OCI-LY1 (cell line): ENCODE measurements at regions not wholly inside any gene's neighbourhood (a gene's known extent, or its start where the extent isn't known, plus 50 kb on each side); places are given as distances from the start of the nearest gene placed in this dataset.

Source experiments
- H2AFZ ChIP-seq: fragments of 200-600 bp; sonication (generic), shearing (Covaris generic); 2 replicates; pipeline ENCODE4 v1.6.0; 2014; ENCODE audit warnings: antibody characterized with exemption, mild to moderate bottlenecking, low read length
- H3F3A ChIP-seq: fragments of 200-600 bp; sonication (generic), shearing (Covaris generic); 2 replicates; pipeline ENCODE4 v1.6.0; 2014; ENCODE audit warnings: mild to moderate bottlenecking, antibody characterized with exemption, low read length, moderate library complexity; ENCODE audit not compliant: insufficient read depth
- H3K27ac ChIP-seq: fragments of 200-600 bp; sonication (generic); 2 replicates; pipeline ENCODE4 v1.5.1; 2014; ENCODE audit warnings: low read length, mixed run types, mild to moderate bottlenecking, low read depth; ENCODE audit not compliant: poor library complexity, severe bottlenecking
- H3K27me3 ChIP-seq: fragments of 200-600 bp; sonication (generic); 2 replicates; pipeline ENCODE4 v1.6.0; 2014; ENCODE audit warnings: antibody characterized with exemption, mild to moderate bottlenecking, low read length, moderate library complexity; ENCODE audit not compliant: insufficient read depth
- H3K36me3 ChIP-seq: fragments of 200-600 bp; sonication (generic); 2 replicates; pipeline ENCODE4 v1.6.1; 2014; ENCODE audit warnings: mild to moderate bottlenecking, antibody characterized with exemption, low read length, moderate library complexity, mixed read lengths; ENCODE audit not compliant: insufficient read depth
- H3K4me1 ChIP-seq: fragments of 200-600 bp; sonication (generic); 2 replicates; pipeline ENCODE4 v1.5.1; 2014; ENCODE audit warnings: mild to moderate bottlenecking, low read length, moderate library complexity; ENCODE audit not compliant: insufficient read depth, severe bottlenecking
- H3K4me2 ChIP-seq: fragments of 200-600 bp; sonication (generic), shearing (Covaris generic); 2 replicates; pipeline ENCODE4 v1.6.1; 2014; ENCODE audit warnings: low read length
- H3K4me3 ChIP-seq: fragments of 200-600 bp; sonication (generic); 2 replicates; pipeline ENCODE4 v1.5.1; 2014; ENCODE audit warnings: low read length, low read depth, mild to moderate bottlenecking, mixed read lengths; ENCODE audit not compliant: poor library complexity, severe bottlenecking
- H3K79me2 ChIP-seq: fragments of 200-600 bp; shearing (Covaris generic); 2 replicates; pipeline ENCODE4 v1.6.1; 2016; ENCODE audit warnings: mixed run types, low read length, mixed read lengths; ENCODE audit not compliant: insufficient read depth
- H3K9ac ChIP-seq: fragments of 200-600 bp; sonication (generic), shearing (Covaris generic); 2 replicates; pipeline ENCODE4 v1.6.1; 2014; ENCODE audit warnings: mild to moderate bottlenecking, low read length, mixed read lengths
- H3K9me2 ChIP-seq: fragments of 200-600 bp; sonication (generic), shearing (Covaris generic); 2 replicates; pipeline ENCODE4 v1.6.1; 2014; ENCODE audit warnings: low read depth, mild to moderate bottlenecking, low read length, mixed read lengths
- H3K9me3 ChIP-seq: fragments of 200-600 bp; shearing (Covaris generic); 2 replicates; pipeline ENCODE4 v1.6.1; 2014; ENCODE audit warnings: low read length, mixed read lengths
- H4K20me1 ChIP-seq: fragments of 200-600 bp; sonication (generic), shearing (Covaris generic); 2 replicates; pipeline ENCODE4 v1.6.0; 2016; ENCODE audit warnings: mild to moderate bottlenecking, low read length; ENCODE audit not compliant: insufficient read depth
- EZH2 ChIP-seq: fragments of 200-600 bp; sonication (generic), shearing (Covaris generic); IDR thresholded peaks from 2 replicates; pipeline ENCODE4 v1.8.0; 2017; ENCODE audit warnings: borderline replicate concordance, mixed run types, mild to moderate bottlenecking, antibody characterized with exemption, low read length, moderate library complexity, mixed read lengths
- TF ChIP-seq, protein P1 (sequence below): fragments of 200-600 bp; sonication (generic), shearing (Covaris generic); IDR thresholded peaks from 2 replicates; pipeline ENCODE4 v1.5.1; 2017; ENCODE audit warnings: mild to moderate bottlenecking, antibody characterized with exemption, low read length, moderate library complexity, mixed read lengths

DNA sequence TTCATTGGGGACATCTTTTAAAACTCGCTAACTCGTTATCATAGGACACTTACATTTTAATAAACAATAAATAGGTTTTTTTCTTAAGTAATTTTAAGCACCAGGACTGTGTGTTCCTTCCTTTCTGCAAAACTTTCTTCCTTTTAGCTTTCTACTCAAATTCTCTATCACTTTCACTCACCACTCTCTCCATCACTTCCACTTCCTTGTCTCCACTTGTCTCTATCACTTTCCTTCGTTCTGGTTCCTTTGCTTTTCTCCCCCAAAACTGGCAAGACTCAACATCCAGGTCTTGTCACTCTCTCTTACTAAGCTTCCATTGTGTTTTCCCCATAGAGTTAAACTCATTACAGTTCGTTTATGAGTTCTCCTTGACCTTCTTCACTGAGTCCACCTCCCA, 99.0 kb downstream of the ZPLD1 start:
- Histone ChIP-seq H3K27me3 (no peaks in the 10 kb centered on the region), H3K9ac (no peak overlapping the region), H3K36me3 (no peaks in the 10 kb centered on the region), H3F3A (no peaks in the 10 kb centered on the region), H4K20me1 (no peaks in the 10 kb centered on the region), H3K4me2 (no peak overlapping the region), H3K27ac (no peak overlapping the region), H3K9me2 (no peaks in the 10 kb centered on the region), H3K4me1 (no peaks in the 10 kb centered on the region), H3K9me3 (no peaks in the 10 kb centered on the region), H3K4me3 (no peak overlapping the region), H2AFZ (no peak overlapping the region), H3K79me2 (no peaks in the 10 kb centered on the region)
- TF ChIP-seq, protein P1, sequence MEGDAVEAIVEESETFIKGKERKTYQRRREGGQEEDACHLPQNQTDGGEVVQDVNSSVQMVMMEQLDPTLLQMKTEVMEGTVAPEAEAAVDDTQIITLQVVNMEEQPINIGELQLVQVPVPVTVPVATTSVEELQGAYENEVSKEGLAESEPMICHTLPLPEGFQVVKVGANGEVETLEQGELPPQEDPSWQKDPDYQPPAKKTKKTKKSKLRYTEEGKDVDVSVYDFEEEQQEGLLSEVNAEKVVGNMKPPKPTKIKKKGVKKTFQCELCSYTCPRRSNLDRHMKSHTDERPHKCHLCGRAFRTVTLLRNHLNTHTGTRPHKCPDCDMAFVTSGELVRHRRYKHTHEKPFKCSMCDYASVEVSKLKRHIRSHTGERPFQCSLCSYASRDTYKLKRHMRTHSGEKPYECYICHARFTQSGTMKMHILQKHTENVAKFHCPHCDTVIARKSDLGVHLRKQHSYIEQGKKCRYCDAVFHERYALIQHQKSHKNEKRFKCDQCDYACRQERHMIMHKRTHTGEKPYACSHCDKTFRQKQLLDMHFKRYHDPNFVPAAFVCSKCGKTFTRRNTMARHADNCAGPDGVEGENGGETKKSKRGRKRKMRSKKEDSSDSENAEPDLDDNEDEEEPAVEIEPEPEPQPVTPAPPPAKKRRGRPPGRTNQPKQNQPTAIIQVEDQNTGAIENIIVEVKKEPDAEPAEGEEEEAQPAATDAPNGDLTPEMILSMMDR = no peak
- TF ChIP-seq EZH2 = no peak

DNA sequence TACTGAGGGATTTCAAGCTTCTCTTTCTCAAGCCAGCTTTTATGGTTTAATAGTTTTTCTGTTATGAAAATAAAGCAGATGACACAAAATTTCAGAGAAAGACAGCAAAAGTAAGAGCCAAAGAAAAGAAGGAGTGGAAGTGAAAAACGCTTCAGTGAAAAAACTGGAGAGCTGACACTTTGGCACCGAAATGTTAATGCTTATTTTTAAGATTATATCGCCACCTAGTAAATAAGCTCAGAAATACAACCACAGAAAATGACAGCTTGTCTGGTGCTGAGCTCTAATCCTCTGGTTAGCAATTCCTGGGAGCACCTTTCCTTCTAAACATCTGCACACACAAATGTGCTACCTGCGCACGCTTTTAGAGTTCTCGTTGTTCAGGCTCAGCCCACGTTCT, 101.6 kb downstream of the ZPLD1 start:
- Histone ChIP-seq H3K9me2 (no peaks in the 10 kb centered on the region), H3K9me3 (no peaks in the 10 kb centered on the region), H3K36me3 (no peaks in the 10 kb centered on the region), H3F3A (no peaks in the 10 kb centered on the region), H3K9ac (no peak overlapping the region), H2AFZ (no peak overlapping the region), H3K27me3 (no peaks in the 10 kb centered on the region), H3K4me2 (no peak overlapping the region), H4K20me1 (no peaks in the 10 kb centered on the region), H3K4me1 (no peaks in the 10 kb centered on the region), H3K79me2 (no peaks in the 10 kb centered on the region), H3K27ac (no peak overlapping the region), H3K4me3 (no peak overlapping the region)
- no peak for TF ChIP-seq EZH2
- TF ChIP-seq, protein P1 = peak; percentile 50

DNA sequence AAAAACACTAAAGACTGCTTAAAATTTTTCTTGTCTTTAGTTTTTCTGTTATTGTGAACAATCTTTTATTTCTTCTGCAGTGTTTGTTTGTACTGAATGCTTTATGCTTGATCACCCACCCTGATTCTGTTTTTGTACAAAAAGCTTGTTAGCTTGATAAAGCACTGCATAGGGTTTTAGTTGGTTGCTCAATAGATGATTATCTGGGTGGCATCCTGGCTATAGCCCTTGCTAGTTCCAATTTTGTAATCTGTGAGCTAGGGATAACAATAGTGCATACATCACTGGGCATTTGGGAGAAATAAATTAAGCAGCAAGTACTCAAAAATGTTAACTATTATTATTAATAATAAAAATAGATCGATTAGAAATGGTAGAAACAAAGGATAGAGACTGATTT, 102.3 kb downstream of the ZPLD1 start:
- no peak overlapping the region for H3K4me2 ChIP-seq
- no peaks in the 10 kb centered on the region for H3K79me2 ChIP-seq
- H3K27me3 ChIP-seq = no peaks in the 10 kb centered on the region
- no peaks in the 10 kb centered on the region for H3K4me1 ChIP-seq
- no peaks in the 10 kb centered on the region for H4K20me1 ChIP-seq
- no peak overlapping the region for H3K27ac ChIP-seq
- H3K36me3 ChIP-seq = no peaks in the 10 kb centered on the region
- no peak overlapping the region for H3K4me3 ChIP-seq
- TF ChIP-seq, protein P1 = no peak
- TF ChIP-seq EZH2 = no peak
- H3K9ac ChIP-seq = no peak overlapping the region
- H3K9me3 ChIP-seq = no peaks in the 10 kb centered on the region
- no peaks in the 10 kb centered on the region for H3K9me2 ChIP-seq
- no peak overlapping the region for H2AFZ ChIP-seq
- H3F3A ChIP-seq = no peaks in the 10 kb centered on the region
